ENCODE measurements at regions not wholly inside any gene's neighbourhood (a gene's known extent, or its start where the extent isn't known, plus 50 kb on each side); places are given as distances from the start of the nearest gene placed in this dataset.
"Not testable (repeated sequence)": the region's sequence is repeated elsewhere in the genome, so short reads cannot be mapped to it uniquely, and the experiment has no call there.

DNA sequence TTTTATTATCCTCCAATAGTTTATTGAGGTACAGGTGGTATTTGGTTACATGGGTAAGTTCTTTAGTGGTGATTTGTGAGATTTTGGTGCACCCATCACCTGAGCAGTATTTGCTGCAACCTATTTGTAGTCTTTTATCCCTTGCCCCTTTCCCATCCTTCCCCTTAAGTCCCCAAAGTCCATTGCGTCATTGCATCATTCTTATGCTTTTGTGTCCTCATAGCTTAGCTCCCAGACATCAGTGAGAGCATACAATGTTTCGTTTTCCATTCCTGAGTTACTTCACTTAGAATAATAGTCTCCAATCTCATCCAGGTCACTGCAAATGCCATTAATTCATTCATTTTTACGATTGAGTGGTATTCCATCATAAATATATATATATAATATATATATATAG is 229.9 kb upstream of the TFPI start:
- TF ChIP-seq ZFP30 (CRISPR knock-in tag; IDR thresholded peaks at IDR 0.05); ISL1 (CRISPR knock-in tag; IDR thresholded peaks at IDR 0.05); ZNF8 (CRISPR knock-in tag; IDR thresholded peaks at IDR 0.05); ZFP3 (CRISPR knock-in tag; IDR thresholded peaks at IDR 0.05); RARB (CRISPR knock-in tag; IDR thresholded peaks at IDR 0.05); TCF4 (CRISPR knock-in tag; IDR thresholded peaks at IDR 0.05; ENCODE audit: borderline replicate concordance); CSDC2 (CRISPR knock-in tag; IDR thresholded peaks at IDR 0.05); ZNF565 (CRISPR knock-in tag; conservative IDR thresholded peaks at IDR 0.05; ENCODE audit: low read depth); ESRRG (CRISPR knock-in tag; IDR thresholded peaks at IDR 0.05): not testable (repeated sequence)
- TF ChIP-seq, protein P1, sequence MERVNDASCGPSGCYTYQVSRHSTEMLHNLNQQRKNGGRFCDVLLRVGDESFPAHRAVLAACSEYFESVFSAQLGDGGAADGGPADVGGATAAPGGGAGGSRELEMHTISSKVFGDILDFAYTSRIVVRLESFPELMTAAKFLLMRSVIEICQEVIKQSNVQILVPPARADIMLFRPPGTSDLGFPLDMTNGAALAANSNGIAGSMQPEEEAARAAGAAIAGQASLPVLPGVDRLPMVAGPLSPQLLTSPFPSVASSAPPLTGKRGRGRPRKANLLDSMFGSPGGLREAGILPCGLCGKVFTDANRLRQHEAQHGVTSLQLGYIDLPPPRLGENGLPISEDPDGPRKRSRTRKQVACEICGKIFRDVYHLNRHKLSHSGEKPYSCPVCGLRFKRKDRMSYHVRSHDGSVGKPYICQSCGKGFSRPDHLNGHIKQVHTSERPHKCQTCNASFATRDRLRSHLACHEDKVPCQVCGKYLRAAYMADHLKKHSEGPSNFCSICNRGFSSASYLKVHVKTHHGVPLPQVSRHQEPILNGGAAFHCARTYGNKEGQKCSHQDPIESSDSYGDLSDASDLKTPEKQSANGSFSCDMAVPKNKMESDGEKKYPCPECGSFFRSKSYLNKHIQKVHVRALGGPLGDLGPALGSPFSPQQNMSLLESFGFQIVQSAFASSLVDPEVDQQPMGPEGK (CRISPR knock-in tag; IDR thresholded peaks at IDR 0.05; ENCODE audit: borderline replicate concordance) = not testable (repeated sequence)
- TF ChIP-seq, protein P2, sequence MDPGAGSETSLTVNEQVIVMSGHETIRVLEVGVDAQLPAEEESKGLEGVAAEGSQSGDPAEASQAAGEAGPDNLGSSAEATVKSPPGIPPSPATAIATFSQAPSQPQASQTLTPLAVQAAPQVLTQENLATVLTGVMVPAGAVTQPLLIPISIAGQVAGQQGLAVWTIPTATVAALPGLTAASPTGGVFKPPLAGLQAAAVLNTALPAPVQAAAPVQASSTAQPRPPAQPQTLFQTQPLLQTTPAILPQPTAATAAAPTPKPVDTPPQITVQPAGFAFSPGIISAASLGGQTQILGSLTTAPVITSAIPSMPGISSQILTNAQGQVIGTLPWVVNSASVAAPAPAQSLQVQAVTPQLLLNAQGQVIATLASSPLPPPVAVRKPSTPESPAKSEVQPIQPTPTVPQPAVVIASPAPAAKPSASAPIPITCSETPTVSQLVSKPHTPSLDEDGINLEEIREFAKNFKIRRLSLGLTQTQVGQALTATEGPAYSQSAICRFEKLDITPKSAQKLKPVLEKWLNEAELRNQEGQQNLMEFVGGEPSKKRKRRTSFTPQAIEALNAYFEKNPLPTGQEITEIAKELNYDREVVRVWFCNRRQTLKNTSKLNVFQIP (CRISPR knock-in tag; IDR thresholded peaks at IDR 0.05; ENCODE audit: borderline replicate concordance, low read depth) = not testable (repeated sequence)
- TF ChIP-seq, protein P3, sequence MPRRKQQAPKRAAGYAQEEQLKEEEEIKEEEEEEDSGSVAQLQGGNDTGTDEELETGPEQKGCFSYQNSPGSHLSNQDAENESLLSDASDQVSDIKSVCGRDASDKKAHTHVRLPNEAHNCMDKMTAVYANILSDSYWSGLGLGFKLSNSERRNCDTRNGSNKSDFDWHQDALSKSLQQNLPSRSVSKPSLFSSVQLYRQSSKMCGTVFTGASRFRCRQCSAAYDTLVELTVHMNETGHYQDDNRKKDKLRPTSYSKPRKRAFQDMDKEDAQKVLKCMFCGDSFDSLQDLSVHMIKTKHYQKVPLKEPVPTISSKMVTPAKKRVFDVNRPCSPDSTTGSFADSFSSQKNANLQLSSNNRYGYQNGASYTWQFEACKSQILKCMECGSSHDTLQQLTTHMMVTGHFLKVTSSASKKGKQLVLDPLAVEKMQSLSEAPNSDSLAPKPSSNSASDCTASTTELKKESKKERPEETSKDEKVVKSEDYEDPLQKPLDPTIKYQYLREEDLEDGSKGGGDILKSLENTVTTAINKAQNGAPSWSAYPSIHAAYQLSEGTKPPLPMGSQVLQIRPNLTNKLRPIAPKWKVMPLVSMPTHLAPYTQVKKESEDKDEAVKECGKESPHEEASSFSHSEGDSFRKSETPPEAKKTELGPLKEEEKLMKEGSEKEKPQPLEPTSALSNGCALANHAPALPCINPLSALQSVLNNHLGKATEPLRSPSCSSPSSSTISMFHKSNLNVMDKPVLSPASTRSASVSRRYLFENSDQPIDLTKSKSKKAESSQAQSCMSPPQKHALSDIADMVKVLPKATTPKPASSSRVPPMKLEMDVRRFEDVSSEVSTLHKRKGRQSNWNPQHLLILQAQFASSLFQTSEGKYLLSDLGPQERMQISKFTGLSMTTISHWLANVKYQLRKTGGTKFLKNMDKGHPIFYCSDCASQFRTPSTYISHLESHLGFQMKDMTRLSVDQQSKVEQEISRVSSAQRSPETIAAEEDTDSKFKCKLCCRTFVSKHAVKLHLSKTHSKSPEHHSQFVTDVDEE (CRISPR knock-in tag; IDR thresholded peaks at IDR 0.05) = not testable (repeated sequence)
- TF ChIP-seq, protein P4, sequence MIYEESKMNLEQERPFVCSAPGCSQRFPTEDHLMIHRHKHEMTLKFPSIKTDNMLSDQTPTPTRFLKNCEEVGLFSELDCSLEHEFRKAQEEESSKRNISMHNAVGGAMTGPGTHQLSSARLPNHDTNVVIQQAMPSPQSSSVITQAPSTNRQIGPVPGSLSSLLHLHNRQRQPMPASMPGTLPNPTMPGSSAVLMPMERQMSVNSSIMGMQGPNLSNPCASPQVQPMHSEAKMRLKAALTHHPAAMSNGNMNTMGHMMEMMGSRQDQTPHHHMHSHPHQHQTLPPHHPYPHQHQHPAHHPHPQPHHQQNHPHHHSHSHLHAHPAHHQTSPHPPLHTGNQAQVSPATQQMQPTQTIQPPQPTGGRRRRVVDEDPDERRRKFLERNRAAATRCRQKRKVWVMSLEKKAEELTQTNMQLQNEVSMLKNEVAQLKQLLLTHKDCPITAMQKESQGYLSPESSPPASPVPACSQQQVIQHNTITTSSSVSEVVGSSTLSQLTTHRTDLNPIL (CRISPR knock-in tag; IDR thresholded peaks at IDR 0.05; ENCODE audit: low read depth) = not testable (repeated sequence)

Data from SK-N-SH treated with all-trans-retinoic acid at 6 μM for 48 hours (cell line).